Breast epithelium (tissue), 3 donors: ENCODE measurements at regions not wholly inside any gene's neighbourhood (a gene's known extent, or its start where the extent isn't known, plus 50 kb on each side); places are given as distances from the start of the nearest gene placed in this dataset.

ENCODE experiments used
- CTCF ChIP-seq, 3 donors: fragments of 450-650 bp; IDR thresholded peaks; one replicate each; pipeline ENCODE4 v1.5.1; 2016 to 2017; ENCODE audit warnings: antibody characterized with exemption in 3 of 3, mild to moderate bottlenecking in 3 of 3, moderate library complexity in 3 of 3
- POLR2A ChIP-seq: fragments of 450-650 bp; IDR thresholded peaks from one replicate; pipeline ENCODE4 v1.6.1; 2016; ENCODE audit warnings: antibody characterized with exemption, mild to moderate bottlenecking, moderate library complexity

- TF ChIP-seq CTCF (IDR thresholded peaks at IDR 0.05): no peak
- no peak for TF ChIP-seq POLR2A
Observed at GRCh38 chrX:134137341-134137740, 99.6 kb upstream of the CCDC160 start.
